CD14-positive monocyte (primary cell): ENCODE measurements at regions not wholly inside any gene's neighbourhood (a gene's known extent, or its start where the extent isn't known, plus 50 kb on each side); places are given as distances from the start of the nearest gene placed in this dataset.

Experiments used
- DNase-seq, 3 donors: peaks; one replicate each; pipeline ENCODE4 v3.0.0-alpha.2; 2011 to 2022
- H2AFZ ChIP-seq: 2 replicates; pipeline ENCODE4 v1.6.0; 2012; ENCODE audit warnings: mild to moderate bottlenecking, low read depth, low read length, inconsistent platforms; ENCODE audit not compliant: insufficient read depth, poor library complexity, severe bottlenecking
- H3K27ac ChIP-seq, 2 donors: 1 replicate in 1 of 2; 2 replicates in 1 of 2; pipeline ENCODE4 v1.5.1; 2012 to 2013; ENCODE audit warnings: low read length in 2 of 2, control low read depth in 1 of 2, inconsistent platforms in 1 of 2, low read depth in 1 of 2, mild to moderate bottlenecking in 1 of 2
- H3K27me3 ChIP-seq, 2 donors: one replicate each; pipeline versions ENCODE4 v1.6.0 to v1.6.1; 2011 to 2013; ENCODE audit warnings: low read length in 2 of 2; ENCODE audit not compliant: control insufficient read depth in 2 of 2, insufficient read depth in 2 of 2
- H3K36me3 ChIP-seq, 2 donors: replicated peaks in 1 of 2; 1 replicate in 1 of 2; 2 replicates in 1 of 2; pipeline versions ENCODE4 v1.5.1 to v1.6.1; 2012 to 2013; ENCODE audit warnings: low read length in 2 of 2, control low read depth in 1 of 2, inconsistent platforms in 1 of 2, mild to moderate bottlenecking in 1 of 2; ENCODE audit not compliant: insufficient read depth in 2 of 2, control insufficient read depth in 1 of 2
- H3K4me1 ChIP-seq, 2 donors: 1 replicate in 1 of 2; 2 replicates in 1 of 2; pipeline versions ENCODE4 v1.5.1 to v1.6.1; 2012 to 2013; ENCODE audit warnings: low read length in 2 of 2, control low read depth in 1 of 2, inconsistent platforms in 1 of 2, mild to moderate bottlenecking in 1 of 2, moderate library complexity in 1 of 2; ENCODE audit not compliant: insufficient read depth in 2 of 2, control insufficient read depth in 1 of 2
- H3K4me2 ChIP-seq: replicated peaks from 2 replicates; pipeline ENCODE3; 2012; ENCODE audit warnings: low read length, moderate library complexity, mild to moderate bottlenecking; ENCODE audit not compliant: poor library complexity, severe bottlenecking; ENCODE audit errors: extremely low read depth
- H3K4me3 ChIP-seq, 3 experiments: fragments of 200-600 bp in 1 of 3; sonication (generic) in 1 of 3; replicated peaks in 1 of 3; 1 replicate in 2 of 3; 2 replicates in 1 of 3; pipeline ENCODE4 v1.5.1; 2011 to 2013; ENCODE audit warnings: low read length in 3 of 3, mild to moderate bottlenecking in 3 of 3, control low read depth in 2 of 3, low read depth in 2 of 3, inconsistent platforms in 1 of 3, moderate library complexity in 1 of 3
- H3K79me2 ChIP-seq: 2 replicates; pipeline ENCODE4 v1.6.0; 2012; ENCODE audit warnings: mild to moderate bottlenecking, control low read depth, inconsistent platforms, low read length, moderate library complexity; ENCODE audit not compliant: insufficient read depth
- H3K9ac ChIP-seq: 2 replicates; pipeline ENCODE4 v1.6.0; 2017; ENCODE audit warnings: low read length, mild to moderate bottlenecking; ENCODE audit not compliant: insufficient read depth, poor library complexity, severe bottlenecking
- H3K9me3 ChIP-seq, 2 donors: replicated peaks in 1 of 2; 1 replicate in 1 of 2; 2 replicates in 1 of 2; pipeline versions ENCODE4 v1.5.1 to v1.6.1; 2012 to 2013; ENCODE audit warnings: low read length in 2 of 2, control low read depth in 1 of 2; ENCODE audit not compliant: control insufficient read depth in 1 of 2, insufficient read depth in 1 of 2
- H4K20me1 ChIP-seq: 2 replicates; pipeline ENCODE4 v1.6.0; 2012; ENCODE audit warnings: mild to moderate bottlenecking, low read length, control low read depth, moderate library complexity; ENCODE audit not compliant: insufficient read depth
- H3K27ac Mint-ChIP-seq, 7 donors: one replicate each; pipeline ENCODE4 v1.8.0; 2020; ENCODE audit warnings: mild to moderate bottlenecking in 7 of 7, mixed read lengths in 7 of 7, moderate library complexity in 6 of 7, inconsistent platforms in 2 of 7
- H3K27me3 Mint-ChIP-seq, 3 donors: one replicate each; pipeline ENCODE4 v1.8.0; 2021 to 2022; ENCODE audit warnings: low read depth in 3 of 3, mild to moderate bottlenecking in 3 of 3, mixed read lengths in 3 of 3, moderate library complexity in 3 of 3, inconsistent platforms in 1 of 3
- H3K36me3 Mint-ChIP-seq, 2 donors: one replicate each; pipeline ENCODE4 v1.8.0; 2020; ENCODE audit warnings: mixed read lengths in 2 of 2, inconsistent platforms in 1 of 2, mild to moderate bottlenecking in 1 of 2
- H3K4me1 Mint-ChIP-seq: one replicate; pipeline ENCODE4 v1.8.0; 2020; ENCODE audit warnings: mild to moderate bottlenecking, mixed read lengths
- H3K4me3 Mint-ChIP-seq, 2 donors: one replicate each; pipeline ENCODE4 v1.8.0; 2020; ENCODE audit warnings: mild to moderate bottlenecking in 2 of 2, mixed read lengths in 2 of 2, moderate library complexity in 1 of 2
- H3K9me3 Mint-ChIP-seq, 7 donors: one replicate each; pipeline ENCODE4 v1.8.0; 2020 to 2022; ENCODE audit warnings: mixed read lengths in 7 of 7, mild to moderate bottlenecking in 6 of 7, moderate library complexity in 6 of 7, inconsistent platforms in 2 of 7
- WGBS: methylation state at CpG from one replicate; pipeline ENCODE4 v1.1.5; 2013; ENCODE audit warnings: missing lambda C conversion rate; ENCODE audit not compliant: insufficient coverage; 5-methylcytosine and 5-hydroxymethylcytosine counted together
- intact Hi-C, 2 donors: fragments of 100-400 bp; cut with micrococcal nuclease; formaldehyde crosslinking; loops; one replicate each; pipeline versions ENCODE4 v1.15.0 to v1.15.1; 2023
- TF ChIP-seq, protein P1 (sequence below): fragments of 200-600 bp; IDR thresholded peaks from one replicate; pipeline ENCODE4 v1.8.0; 2022; ENCODE audit warnings: antibody characterized with exemption, mild to moderate bottlenecking

DNA sequence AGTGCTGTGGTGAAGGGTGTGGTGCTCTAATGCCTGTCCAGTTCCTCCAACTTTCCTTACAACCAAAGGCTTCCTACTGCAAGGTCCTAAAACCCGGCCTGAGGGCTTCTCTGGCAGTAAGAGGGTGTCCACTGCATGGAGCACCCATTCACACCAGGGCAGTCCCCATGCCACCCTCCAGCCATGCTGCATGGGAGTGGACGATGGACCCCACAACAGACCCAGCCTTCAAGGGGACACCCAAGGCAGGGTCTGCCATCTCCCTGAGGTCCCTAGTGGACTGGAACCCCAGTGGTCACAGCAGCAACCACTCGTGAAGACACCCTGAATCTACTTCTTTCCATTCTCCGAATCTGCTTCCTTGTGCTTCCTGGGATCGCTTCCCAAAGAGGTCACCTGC lies 117.6 kb upstream of the SOX1 start:
- Mint-ChIP-seq H3K27me3 (peaks cover 0 to 1% (median 0%) of the 10 kb centered on the region in 3 donors), H3K4me1 (no peaks in the 10 kb centered on the region), H3K9me3 (peaks cover 9 to 32% (median 24%) of the 10 kb centered on the region in 7 donors), H3K36me3 (no peaks in the 10 kb centered on the region), H3K27ac (no peak overlapping the region), H3K4me3 (no peak overlapping the region)
- H4K20me1 ChIP-seq: no peaks in the 10 kb centered on the region
- peaks cover 31 to 50% of the 10 kb centered on the region in 2 donors for H3K9me3 ChIP-seq
- WGBS: 93% methylated on average over 4 of the region's 5 CpGs
- no peak overlapping the region for H3K9ac ChIP-seq
- TF ChIP-seq, protein P1, sequence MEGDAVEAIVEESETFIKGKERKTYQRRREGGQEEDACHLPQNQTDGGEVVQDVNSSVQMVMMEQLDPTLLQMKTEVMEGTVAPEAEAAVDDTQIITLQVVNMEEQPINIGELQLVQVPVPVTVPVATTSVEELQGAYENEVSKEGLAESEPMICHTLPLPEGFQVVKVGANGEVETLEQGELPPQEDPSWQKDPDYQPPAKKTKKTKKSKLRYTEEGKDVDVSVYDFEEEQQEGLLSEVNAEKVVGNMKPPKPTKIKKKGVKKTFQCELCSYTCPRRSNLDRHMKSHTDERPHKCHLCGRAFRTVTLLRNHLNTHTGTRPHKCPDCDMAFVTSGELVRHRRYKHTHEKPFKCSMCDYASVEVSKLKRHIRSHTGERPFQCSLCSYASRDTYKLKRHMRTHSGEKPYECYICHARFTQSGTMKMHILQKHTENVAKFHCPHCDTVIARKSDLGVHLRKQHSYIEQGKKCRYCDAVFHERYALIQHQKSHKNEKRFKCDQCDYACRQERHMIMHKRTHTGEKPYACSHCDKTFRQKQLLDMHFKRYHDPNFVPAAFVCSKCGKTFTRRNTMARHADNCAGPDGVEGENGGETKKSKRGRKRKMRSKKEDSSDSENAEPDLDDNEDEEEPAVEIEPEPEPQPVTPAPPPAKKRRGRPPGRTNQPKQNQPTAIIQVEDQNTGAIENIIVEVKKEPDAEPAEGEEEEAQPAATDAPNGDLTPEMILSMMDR: no peak
- H3K4me1 ChIP-seq: no peaks in the 10 kb centered on the region
- no peaks in the 10 kb centered on the region for H3K79me2 ChIP-seq
- no peak overlapping the region for H3K4me2 ChIP-seq
- no peak overlapping the region for H2AFZ ChIP-seq
- H3K27ac ChIP-seq: no peak overlapping the region
- H3K4me3 ChIP-seq: no peak overlapping the region
- no peak for DNase-seq
- no peaks in the 10 kb centered on the region for H3K36me3 ChIP-seq
- intact Hi-C loops: no loop called here
- H3K27me3 ChIP-seq: no peaks in the 10 kb centered on the region

DNA sequence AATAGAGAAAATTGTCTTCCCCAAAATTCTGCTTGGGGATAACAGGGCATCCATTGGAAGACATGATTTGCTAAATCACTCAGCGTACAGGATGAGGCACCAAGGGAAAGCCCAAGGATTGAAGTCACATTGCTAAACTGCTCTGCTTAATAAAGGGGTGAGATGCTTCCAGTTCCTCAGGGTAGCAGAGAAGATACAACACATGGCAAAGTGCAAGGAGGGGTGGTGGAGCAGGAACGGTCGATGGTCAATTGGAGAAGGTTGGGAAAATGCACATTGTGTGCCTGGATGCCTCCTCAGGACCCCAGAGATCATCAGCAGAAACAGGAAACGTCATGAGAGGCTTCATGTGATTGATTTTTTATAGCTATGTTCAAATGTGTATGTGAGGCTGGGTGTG lies 116.3 kb upstream of the SOX1 start:
- WGBS: 51% methylated on average over 3 of the region's 4 CpGs
- Histone ChIP-seq H3K4me2 (no peak overlapping the region), H3K4me3 (no peak overlapping the region), H3K9ac (no peak overlapping the region), H2AFZ (no peak overlapping the region), H3K36me3 (no peaks in the 10 kb centered on the region), H3K4me1 (no peaks in the 10 kb centered on the region), H4K20me1 (no peaks in the 10 kb centered on the region), H3K27me3 (no peaks in the 10 kb centered on the region), H3K79me2 (no peaks in the 10 kb centered on the region), H3K9me3 (peaks cover 31 to 55% of the 10 kb centered on the region in 2 donors), H3K27ac (no peak overlapping the region)
- no peak for DNase-seq
- Mint-ChIP-seq H3K4me1 (no peaks in the 10 kb centered on the region), H3K27me3 (peaks cover 0 to 1% (median 0%) of the 10 kb centered on the region in 3 donors), H3K4me3 (no peak overlapping the region), H3K36me3 (no peaks in the 10 kb centered on the region), H3K27ac (no peak overlapping the region), H3K9me3 (peaks cover 9 to 36% (median 25%) of the 10 kb centered on the region in 7 donors)
- intact Hi-C loops: no loop called here
- TF ChIP-seq, protein P1: no peak
